Hematopoietic multipotent progenitor cell (in vitro differentiated cells): ENCODE measurements at regions not wholly inside any gene's neighbourhood (a gene's known extent, or its start where the extent isn't known, plus 50 kb on each side); places are given as distances from the start of the nearest gene placed in this dataset.

ENCODE experiments used
- DNase-seq, 3 donors: peaks; one replicate each; pipeline ENCODE4 v3.0.0-alpha.2; 2011 to 2015; ENCODE audit warnings: low read depth in 2 of 3, low spot score in 2 of 3

DNA sequence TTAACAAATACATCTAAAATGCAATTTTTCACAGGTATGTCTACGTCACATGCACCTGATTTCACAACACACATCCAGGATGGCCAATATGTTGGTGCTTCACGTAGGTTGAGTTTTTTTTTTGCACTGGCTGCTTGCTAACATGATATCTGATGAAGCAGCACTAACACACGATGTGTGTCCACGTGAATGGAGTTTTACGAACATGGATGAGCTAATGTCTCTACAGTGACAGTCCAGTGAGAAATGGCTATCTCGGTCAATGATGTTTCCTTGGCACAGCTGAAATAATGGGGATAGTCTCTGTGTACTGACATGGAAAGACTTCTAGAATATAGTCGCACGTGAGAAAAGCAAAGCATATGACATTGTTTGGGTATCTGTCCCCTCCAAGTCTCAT is 563.9 kb upstream of the ADARB2 start:
- no peak for DNase-seq

DNA sequence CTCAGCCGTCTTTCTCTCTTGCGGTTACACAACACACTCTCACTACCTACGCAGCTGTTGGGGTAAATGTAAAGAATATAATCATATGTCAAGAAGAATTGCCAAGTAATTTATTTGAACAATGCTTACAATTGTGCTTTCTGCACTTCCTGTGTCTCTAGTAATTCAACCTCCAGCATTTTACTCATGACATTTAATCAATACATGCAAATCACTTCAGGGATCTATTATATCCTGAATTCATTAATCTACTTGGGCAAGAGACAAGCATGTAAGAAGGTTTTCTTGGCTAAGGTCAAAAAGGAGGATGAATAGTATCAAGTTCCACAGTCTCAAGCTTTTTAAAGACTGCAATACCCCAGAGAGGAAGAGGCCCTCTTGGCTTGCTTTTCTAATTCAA is 562.9 kb upstream of the ADARB2 start:
- no peak for DNase-seq

DNA sequence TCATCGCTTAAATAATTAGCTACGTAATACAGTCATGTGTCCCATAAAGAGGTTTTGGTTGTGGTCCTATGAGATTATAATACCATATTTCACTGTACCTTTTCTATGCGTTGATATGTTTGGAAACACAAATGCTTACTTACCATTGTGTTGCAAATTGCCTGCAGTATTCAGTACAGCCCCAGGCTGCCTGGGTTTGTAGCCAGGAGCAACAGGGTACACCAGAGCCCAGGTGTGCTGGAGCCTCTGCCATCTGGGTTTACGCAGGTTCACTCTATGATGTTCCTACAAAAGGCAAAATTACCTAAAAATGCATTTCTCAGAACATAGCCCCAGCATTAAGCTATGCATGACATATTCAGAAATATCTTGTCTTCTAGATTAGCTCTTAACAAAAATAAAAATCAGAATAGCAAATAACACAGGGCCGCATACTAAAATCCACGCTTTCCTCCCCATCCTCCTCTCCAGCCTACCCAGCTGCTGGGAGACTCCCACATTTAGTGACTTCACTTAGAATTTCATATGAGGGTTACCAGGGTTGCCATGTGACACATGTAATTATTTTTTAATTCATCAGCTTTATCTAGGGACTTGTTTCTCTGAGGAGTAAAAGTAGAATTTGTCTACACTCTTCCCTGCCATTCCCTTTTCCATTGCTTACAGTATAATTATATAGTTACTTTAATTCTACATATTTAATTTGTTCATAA is 559.0 kb upstream of the ADARB2 start:
- no peak for DNase-seq

DNA sequence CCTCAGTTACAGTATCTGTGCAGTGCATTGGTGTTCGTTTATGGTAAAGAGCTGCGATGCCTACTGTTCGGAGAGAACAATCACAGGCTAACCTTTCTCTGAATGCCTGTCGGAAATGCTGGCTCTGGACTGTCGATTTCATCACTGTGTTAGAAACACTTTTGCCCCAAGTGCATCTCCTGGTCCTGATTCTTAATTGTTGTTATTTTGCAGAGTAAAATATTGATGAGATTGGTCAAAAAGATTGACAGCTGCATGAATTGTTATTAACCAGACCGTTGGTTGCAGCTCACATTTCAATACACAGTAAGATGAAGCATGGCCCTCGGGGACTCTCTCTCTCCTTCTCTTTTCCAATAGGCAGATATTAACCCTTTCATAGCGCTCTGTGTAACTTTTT is 557.4 kb upstream of the ADARB2 start:
- no peak for DNase-seq

DNA sequence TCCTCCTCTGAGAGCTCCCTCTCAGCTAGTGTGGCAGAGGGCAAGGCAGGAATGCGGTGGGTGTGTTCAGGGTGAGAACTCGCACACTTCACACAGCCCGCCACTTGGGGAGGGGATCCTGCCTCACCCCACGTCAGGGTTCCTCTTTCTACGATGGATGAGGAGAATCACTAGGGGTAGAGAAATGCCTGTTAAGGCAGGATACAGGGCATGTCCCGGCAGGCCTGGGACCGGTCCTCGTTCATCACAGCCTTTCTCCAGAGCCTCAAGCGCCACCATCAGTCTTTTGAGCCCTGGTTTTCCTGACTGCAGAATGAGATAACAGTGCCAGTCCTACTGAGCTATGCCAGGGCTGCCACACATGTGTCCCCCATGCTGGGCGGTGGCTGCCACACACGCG is 546.7 kb upstream of the ADARB2 start:
- DNase-seq, result no peak

DNA sequence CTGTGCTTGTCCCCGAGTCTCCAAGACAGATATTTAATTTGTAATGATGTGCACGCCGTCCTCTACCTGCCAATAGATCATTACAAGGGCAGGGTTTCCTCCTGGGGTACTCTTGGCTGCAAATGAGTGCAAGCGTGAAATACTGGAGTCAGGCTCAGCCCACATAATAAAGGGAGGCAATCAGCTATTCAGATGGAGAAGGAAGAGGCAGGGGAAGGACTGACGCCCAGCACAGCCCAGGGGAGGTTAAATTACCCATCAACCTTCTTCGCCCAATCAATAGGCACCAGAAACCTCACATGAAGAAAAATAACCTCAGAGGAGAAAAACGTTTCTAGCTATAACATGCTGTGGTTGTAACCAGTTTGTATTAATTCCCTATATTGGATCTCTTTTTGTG is 544.9 kb upstream of the ADARB2 start:
- no peak for DNase-seq

DNA sequence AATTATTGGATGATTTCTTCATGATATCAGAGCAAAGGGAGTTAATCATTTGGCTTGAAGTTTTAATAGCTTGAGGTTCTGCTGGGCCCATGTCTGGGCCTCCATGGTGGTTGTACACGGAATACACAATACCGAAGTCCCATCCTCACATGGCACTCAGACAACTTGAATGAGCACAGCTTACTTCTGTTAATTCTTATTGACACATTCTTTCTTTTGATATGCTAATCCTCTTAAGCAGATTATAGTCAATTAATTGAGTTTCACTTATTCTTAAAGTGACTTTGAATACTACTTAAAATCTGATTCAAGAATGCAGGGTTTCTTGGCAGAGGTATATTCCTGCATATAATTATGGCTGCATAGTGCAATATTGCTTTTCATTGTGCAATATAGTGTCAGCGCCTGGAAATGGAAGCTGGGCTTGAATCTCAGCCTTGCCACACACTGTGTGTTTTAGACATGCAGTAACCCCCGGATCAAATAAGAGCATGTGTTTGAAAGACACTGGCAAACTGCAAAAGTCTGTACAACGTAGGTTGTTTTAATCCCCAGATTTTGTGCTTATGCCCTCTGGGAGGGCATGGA is 543.5 kb upstream of the ADARB2 start:
- DNase-seq, result no peak

DNA sequence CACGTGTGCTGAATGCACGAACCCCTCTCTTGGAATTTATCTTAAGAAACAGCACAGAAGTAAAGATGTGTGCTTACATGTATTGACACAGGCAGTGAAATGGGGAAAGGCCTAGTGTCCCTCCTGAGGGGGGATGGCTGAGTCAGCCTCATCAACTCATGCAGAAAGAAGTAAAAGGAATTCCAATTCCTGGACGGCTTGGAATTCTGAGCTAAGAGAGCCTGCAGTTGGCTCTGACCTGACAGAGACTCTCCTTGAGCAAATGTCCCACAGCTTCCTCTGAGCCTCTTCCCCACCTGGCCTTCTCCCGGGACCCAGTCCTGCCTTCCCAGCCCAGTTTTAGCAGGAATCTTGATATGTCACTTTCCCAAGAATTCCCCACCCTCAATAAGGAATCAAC is 542.4 kb upstream of the ADARB2 start:
- DNase-seq, result no peak

DNA sequence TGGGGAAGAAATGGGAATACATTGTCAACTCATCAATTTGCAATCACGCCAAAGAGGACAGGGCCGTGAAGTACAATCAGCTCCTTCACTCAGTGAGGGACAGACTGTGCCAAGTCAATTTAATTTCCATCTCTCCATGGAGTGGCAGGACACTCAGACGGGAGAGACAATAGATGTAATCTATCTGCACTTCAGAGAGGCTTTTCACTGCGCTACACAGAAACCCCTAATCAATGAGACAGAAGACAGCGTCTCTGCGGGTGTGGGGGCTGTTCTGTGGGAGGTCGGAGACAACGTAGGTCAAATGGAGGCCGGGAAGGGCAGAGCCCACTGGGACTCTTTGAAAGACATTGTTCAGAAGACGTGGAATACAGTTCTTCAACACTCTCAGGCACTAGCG is 541.0 kb upstream of the ADARB2 start:
- no peak for DNase-seq

DNA sequence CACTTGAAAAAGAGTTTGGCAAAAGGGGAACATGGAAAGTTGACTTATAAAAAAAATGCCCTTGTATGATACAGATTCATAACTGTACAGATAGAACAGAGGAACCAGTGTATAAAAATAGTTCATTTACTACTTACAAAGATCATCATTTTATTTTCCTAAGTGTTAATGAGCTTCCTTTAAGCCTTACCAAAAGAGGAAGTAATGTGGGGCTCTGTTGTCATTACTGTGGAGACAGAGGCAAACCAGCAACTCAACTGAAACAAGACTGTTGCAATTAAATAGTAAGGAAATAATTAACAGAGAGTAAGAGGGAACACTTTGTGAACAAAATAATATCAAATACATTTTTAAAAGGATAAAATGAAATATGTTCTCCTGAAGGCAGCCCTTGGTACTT is 526.2 kb upstream of the ADARB2 start:
- DNase-seq, result peak in 1 of 3 donors; percentile 55

DNA sequence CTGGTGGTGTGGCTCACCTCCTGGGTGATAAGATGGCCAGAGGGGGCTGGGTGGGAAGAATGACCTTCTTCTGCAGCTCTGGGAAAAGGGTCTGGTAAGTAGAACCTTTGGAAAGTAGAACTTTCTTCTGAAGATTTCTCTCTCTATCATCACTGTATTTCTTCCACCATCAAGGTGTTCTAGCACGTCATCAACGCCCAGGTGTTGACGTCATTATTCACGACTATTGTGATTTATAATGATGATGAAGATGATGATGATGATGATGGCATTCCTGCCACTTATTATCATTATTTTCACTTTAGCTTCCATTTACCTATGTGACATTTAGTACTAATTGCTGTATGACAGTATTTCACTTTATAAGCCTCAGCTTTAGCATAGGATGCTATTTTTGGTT is 525.6 kb upstream of the ADARB2 start:
- DNase-seq, result no peak

DNA sequence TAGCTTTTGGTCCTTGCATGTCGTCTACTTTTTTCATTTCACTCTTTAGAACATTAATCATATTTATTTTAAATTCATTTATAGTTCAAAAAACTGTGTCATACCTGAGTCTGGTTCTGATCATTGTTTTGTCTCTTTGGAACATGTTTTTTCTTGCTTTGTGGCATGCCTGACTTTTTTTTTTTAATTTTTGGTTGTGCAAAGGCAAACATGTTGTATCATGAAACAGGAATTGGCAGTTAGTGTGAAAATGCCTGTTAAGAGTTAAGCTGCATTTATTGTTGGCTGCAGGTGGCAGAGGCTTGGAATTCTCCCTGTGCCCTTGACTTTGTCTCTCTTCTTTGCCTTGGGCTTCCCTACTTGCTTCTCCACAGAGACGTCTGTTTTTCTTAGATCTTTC is 525.0 kb upstream of the ADARB2 start:
- no peak for DNase-seq

DNA sequence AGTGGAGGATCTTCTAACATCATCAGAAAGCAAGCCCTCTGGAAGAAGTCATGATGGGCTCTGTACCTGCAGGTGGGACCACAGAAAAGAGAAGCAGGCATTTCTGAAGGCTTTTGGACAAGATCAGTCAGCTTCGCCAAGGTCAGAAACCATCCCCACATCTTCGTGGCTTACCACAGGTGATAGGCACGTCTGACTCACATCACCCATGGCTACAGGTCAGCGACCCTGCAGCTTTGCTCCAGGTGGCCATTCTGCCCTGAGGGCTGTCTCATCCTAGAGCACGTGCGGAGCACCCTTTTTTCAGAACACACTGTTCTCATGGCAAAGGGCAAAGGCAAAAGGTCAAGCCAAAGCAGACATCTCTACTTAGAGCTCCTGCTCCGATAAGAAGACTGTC is 518.9 kb upstream of the ADARB2 start:
- DNase-seq, result no peak

DNA sequence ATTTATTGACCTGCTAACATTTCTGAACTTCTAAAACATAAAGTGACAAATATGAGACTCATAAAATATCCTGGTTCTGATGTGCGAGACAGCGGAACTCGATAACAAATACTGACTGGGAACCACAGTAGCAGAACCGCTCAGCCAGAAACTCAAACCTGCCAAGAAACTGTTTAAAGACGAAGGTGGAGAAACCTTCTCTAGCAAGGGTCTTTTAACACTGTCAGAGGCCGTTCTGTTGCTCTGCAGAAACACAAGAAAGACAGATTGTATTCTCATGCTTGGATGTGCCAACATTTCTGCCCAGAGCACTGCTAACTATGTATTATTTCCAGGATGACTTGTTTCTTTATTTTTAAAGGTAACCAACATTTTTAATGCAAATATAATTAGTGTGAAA is 514.8 kb upstream of the ADARB2 start:
- no peak for DNase-seq

DNA sequence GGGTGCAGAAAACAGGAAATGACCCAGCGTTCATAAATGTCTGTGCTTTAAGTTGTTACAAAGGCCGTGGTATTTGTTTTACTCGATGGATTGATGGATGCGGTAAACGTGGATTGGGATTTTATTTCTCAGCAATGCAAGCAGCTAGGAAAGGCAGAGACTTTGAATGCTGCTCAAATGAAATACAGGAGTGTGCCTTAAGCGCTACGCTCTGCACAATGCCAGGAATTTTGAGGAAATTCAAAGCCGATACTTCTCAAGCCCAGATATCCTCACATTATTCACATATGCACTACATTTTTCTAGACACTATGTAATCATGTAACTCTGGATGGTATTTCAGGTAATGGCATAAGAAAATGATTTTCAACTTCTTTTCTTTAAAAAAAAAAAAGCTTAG is 514.3 kb upstream of the ADARB2 start:
- DNase-seq, result no peak

DNA sequence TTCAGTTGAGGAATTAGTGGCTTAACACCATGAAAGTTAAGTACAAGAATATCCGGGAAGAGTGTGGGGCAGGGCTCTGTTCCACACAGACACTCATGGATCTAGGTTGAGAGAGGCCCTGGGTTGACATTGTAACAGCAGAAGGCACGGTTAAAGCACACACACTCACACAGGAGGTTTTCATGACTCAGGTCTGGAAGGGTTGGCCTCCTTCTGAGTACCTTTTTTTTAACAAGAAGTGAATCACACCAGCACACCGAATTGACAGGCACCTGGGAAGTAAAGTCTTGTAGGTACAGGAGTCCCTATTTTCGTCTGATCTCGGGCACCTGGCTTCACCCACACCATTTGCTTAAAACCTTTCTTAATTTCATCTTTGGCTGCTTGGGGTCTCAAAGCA is 509.4 kb upstream of the ADARB2 start:
- DNase-seq, result no peak

DNA sequence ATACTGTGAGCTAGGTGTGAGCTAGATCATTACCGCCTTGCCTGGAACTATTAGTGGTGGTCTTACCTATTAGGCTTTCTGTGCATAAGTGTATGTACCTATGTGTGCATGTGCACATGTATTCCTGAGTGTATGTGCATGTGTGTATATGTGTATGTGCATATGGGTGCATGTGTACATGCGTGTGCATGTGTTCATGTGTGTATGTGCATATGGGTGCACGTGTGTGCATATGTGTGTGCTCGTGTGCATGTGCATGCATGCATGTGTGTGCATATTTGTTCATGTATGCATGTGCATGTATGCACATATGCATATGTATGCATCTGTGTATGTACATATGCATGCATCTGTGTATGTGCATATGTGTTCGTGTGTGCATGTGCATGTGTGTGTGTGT is 508.3 kb upstream of the ADARB2 start:
- no peak for DNase-seq

DNA sequence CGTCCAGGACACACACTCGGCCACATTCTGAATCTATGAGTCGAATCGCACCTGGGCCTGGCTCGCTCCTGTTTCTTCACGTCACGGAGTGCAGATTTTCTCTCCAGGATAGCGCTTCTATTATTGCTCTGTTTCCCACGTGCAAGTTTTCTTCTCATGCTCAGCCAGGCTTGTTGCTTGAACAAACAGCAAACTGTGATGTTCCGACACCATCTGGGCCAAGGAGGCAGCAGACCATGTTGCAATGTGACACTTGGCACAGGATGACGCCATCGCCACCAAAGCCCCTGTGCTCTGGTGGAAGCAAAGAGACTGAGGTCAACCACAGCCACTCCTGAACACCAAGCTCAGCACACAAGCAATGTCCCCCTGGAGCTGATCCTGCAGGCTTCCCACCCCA is 507.1 kb upstream of the ADARB2 start:
- DNase-seq, result no peak

DNA sequence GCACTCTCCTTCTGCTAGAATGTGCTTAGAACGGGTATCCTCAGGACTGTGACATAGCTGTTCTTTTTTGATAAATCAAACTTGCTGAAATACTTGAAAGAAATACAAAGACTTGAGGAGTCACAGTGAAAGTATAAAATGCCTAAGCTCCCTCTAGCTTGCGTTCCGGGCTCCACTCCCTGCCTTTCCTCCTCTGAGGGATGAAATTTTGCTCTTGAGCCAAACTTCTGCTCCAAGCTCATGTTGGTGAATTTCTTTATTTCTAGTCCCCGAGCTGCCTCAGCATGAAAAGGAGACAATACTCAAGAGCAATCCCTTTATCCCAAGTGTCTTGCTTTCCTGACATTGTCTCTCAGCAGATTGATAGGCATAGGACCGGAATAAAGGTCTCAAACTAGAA is 499.6 kb upstream of the ADARB2 start:
- DNase-seq, result no peak

DNA sequence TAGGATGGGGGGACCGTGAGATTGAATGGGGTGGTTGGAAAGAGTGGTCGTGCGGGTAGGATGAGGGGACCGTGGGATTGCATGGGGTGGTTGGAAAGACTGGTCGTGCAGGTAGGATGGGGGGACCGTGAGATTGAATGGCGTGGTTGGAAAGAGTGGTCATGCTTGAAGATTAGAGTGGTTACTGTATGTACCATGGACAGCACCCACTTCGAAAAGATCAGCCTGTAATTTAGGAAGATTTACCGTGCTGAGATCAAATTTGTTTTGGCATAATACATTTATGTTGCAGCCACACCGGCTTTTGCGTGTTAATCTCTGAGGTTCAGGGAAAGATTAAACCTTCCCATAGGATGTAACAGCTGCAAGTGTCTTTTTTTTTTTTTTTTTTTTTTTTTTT is 495.2 kb upstream of the ADARB2 start:
- DNase-seq, result no peak

DNA sequence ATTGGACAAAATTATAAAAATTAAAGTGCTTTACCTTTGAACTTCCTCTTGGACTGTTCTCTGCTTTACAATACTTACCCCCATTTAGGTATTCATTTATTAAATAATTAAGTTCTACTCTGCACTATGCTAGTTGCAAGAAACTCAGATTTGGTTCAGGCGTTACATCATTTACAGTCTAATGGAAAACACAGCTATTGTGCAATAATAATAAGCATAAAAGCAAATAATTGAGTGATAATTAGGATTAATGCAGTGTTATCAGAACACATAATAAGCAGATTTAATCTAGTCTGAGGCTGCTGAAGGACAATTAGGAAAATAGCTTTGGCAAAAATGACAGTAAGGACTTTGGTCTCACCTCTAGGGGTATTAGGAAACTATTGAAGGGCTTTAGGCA is 493.2 kb upstream of the ADARB2 start:
- no peak for DNase-seq

DNA sequence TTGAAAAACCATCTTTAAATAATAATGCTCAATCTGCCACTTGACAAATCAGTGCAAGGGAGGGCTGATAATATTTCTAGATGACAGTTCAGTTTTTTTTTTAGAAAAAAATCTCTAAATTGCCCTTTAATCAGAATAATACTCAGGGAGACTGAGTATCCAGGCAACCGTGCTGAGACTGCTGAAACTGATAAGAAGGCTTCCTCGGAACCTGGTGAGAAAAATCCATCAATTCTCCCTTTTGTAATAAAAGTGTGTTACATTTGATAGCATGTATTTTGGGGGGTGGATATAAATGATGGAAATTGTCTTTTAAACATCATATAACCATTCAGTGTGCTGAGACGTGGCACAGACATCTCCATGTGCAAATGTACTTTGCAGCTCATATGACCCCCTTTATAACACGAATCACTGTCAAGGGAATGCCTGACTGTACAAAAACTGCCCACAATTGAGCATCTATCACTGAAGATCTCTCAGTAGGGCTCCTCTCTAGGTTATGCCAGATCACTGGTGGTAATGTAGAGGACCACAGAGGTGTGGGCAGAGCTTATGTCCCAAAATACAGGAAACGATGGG is 491.1 kb upstream of the ADARB2 start:
- DNase-seq, result no peak

DNA sequence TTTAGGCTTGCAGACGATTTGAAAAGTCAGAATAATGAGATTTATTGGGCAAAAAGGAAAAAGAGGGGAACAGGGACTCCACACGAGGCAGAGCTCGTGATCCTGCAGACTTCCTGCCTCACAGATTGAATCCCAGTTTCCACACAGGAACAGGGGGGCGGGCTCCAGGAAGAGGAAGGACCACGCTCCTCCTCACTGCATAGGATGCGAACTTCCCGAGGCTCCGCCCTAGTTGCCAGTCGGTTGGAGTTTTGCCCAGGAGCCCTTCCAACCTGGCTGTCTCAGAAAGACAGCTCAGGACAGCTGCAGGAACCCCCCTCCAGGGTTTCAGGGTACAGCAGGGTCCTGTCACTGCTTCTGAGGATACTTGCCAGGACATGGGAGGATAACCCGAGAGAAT is 488.3 kb upstream of the ADARB2 start:
- no peak for DNase-seq
